GM18498 (cell line): ENCODE measurements at regions not wholly inside any gene's neighbourhood (a gene's known extent, or its start where the extent isn't known, plus 50 kb on each side); places are given as distances from the start of the nearest gene placed in this dataset.
"Not testable (repeated sequence)": the region's sequence is repeated elsewhere in the genome, so short reads cannot be mapped to it uniquely, and the experiment has no call there.

Experiments used
- ATAC-seq: cut with Tn5 transposase; IDR thresholded peaks from one replicate; pipeline ENCODE4 v1.9.1; 2021; ENCODE audit warnings: mild to moderate bottlenecking, moderate library complexity; ENCODE audit not compliant: unreplicated experiment

DNA sequence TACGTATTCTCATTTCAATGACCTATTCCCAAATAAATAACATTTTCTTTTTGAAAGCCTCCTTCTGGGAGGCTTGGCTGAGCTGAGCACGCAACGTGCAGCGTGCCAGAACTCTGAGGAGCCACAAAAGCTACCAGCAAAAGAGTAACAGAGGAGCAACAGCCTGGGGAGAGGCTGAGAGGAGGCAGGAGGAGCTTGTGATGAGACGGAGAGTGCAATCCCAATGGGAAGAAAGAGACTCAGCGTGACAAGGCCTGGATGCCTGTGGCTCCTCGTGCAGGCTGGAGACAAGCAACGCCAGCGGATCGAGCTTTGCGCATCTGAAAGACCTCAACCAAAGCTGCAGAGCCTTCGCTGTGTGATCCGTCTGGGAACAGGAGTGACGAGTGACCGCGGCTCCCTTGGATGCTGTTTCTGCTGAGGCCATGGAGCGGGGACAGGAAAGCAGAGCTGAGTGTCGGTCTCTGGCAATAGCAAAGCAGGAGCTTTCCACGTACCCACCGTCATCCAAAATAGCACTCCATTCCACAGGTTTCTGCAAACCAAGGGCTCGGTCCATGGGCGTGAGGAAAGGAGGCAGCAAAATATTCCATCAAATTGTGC lies 171.7 kb upstream of the PFKP start:
- ATAC-seq, result no peak

DNA sequence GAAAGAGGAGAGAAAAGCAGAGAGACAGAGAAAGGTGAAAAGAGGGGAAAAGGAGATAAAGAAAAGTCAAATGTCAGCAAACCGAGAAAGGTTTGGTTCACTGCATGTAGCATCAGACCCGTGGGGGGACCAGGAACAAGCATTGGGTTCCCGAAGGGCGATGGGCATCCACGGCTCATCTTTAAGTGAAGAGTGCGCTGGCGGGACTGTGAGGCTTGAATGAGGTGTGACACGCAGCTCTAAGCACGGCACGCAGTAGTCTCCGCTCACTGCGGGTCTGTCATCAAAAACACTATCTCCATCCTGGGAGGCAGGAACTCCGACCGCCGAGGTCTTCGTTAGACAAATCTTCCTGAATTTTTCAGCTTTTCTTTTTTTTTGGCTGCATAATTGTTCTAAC lies 173.4 kb upstream of the PFKP start:
- ATAC-seq, result no peak

DNA sequence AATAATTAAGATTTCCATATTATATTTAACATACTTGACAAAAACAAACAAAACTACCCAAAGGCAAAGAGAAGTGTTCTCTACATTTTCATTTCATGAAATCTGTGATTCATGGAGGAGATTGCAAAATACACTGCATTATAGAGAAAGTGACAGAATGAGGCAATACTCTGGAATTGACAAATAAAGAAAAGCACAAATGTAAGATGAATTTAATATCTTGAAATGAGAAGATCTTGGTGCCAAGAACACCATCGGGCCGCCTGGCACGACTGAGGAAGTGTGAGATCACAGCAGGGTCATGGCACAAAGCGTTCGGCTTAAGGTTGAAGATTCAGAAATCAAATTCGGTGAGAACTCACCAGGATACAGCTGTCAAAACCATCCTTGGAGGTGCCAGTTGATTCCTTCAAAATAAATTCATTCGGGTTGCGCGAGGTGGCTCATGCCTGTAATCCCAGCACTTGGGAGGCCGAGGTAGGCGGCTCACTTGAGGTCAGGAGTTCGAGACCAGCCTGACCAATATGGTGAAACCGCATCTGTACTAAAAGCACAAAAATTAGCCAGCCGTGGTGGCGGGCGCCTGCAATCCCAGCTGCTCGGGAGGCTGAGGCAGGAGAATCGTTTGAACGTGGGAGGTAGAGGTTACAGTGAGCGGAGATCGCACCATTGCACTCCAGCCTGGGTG lies 174.0 kb upstream of the PFKP start:
- no peak for ATAC-seq

DNA sequence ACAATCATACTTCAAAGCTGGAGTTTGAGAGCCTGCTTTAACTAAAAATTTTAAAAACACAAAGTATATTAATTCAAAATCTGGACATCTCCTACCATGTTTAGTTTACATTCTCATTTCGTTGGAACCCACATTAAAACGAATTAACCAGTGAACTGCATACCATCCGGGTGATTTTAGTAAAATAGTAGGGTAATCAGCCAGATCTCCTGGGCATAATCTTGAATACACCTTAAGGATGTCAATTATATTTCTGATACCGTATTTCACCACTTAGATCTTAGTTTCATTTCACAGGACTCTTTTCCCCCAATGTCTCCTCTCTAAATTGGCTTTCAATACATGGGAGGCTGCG lies 175.6 kb upstream of the PFKP start:
- no peak for ATAC-seq

DNA sequence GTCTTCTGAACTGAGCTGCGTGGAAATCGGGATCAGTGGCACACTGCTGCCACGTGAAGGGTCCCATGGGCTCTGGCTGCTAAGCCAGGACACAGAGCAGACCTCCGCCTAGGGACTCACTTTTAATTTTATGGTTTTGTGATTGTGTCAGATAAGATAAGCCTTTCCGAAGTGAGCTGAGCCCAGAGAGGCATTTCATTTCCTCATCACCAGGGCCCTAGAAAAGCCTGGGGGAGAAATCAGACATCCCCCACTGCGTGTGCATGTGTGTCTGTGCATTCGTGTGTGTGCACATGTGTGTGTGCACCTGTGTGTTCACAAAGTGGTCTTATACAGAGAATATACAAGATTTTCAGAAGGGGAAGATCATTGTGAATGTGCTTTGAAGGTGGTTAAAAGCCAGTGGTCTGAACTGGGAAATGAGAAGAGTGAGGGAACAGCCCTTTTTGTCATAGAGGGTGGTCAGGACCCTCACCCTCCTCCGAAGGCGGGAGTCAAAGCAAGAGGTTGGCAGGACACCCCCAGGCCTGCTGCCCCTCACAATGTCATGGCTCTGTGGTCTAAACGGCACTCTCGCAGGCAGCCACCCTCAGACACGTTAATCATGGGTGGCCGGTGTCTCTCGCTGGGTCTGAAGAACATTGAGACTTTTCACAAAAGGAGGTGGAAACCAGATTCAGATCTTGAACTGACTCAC lies 176.1 kb upstream of the PFKP start:
- no peak for ATAC-seq

DNA sequence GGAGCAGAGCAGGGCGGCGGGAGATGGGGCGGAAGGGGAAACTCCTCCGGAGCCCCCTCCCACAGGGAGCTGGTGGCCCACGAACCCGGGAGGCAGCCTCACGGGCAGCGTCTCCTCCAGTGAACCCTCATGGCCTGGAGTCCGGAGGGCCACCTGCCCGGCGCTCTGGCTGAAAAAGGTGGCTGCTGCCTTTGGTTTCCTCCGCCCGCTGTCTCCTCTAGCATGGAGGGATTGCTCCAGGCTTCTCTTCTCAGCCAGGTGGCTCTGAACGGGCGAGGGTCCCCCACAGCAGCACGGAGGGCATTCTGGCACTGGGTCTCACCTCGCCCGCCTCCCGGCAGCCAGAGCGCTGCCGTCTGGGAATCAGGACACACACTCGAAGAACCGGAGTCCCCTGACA lies 177.3 kb upstream of the PFKP start:
- ATAC-seq, result no peak

DNA sequence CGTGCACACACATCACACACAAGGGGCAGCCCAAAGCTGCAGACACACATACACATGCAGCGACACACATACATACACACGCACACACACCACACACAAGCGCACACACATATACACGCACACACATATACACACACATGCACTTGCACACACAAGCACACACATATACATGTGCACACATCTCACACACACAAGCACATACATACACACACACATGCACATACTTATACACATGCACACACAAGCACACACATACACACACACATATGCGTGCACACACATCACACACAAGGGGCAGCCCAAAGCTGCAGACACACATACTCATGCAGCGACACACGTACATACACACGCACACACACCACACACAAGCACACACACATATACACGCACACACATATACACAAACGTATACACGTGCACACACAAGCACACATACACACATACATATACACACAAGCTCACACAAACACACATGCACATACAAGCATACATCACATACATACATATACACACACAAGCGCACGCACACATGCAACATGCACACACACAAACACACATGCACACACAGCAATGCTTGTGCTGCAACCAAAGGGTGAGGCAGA lies 178.8 kb upstream of the PFKP start:
- no peak for ATAC-seq

DNA sequence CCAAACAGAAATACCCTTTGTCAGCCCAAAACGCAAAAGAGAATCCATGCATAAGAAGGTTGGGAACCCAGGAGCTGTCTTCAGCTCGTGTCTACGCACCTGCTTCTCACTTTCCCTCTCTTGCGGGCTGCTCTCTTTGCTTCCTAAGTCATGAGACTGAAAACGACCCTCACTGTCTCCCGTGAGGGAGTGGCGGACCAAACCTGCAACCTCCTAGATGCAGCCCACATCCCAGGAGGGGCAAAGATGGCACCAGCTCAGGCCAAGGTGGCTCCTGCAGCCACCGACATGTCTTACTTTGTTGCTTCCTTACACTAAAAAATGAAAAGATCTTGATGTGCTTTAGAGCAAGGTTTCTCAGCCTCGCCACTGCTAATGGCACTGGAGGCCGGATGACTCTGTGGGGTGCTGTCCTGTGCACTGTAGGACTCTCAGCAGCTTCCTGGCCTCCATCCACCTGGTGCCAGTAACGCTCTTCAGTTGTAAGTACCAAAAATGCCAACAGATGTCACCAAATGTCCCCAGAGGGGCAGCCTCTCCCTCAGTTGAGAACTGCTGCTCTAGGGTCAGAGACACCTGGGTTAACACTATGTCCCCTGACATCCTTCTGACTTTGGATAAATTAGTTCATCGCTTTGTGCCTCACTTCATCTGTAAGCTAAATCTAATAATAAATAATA lies 179.8 kb upstream of the PFKP start:
- no peak for ATAC-seq

DNA sequence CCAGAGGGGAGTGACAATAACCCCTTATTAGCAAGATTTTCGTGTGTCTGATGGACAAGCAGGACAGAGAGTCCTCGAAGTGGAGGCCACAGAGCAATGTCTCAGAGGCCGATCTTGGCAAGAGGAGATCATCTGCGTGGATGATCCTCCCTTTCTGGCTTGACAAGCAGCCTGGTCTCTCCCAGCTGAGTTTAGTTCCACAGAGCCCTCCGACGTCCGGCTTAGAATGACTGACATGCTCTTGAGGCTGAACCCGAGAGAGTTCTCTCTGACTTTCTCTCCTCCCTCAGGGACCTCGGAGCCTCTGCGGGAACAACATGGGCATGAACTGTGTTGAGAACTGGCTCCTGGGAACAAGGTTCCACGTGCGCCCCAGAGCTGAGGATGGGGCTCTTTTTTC lies 180.7 kb upstream of the PFKP start:
- no peak for ATAC-seq

DNA sequence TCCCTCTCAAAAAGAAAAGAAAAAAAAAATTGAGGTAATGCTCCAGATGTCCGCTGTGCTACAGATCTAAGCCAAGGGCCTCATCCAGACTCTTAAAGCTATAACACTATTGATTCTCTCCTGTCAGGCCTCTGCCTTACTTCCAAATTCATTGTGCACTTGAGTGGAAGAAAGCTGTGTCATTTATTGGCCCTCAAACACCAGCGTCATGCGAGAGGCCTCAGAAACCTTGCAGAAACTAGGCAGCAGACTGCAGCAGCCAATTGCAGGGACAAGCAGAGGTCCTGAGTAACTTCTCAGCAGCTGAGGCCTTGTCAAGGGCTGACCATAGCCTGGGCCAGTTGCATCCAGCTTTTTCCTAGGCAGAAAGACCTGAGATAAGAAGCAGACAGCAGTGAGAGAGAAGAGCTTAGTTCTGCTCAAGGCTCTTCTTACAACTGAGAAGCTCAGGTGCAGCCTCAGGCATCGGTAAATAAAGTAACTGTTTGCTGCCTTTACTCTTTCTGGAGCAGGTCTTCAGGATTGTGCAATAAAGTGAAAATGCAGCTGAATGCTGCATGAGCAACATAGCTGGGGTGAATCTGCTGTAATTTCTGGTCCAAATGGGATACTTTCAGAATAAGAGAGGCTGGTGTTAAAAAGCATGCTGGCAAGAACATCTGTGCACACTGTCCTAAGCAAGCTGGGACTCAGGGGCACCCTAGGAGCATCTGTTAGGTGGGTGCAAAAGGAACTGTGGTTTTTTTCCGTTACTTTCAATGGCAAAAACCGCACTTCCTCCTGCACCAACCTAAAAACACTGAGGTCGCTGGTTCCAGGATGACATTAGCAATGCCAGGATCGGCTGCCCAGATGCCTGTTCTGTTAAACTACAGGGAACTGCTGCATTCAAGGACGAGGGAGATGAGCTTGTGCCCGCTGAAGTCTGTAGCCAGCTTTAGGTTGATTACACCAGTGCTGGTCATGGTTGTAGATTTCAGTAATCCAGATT lies 181.8 kb upstream of the PFKP start:
- ATAC-seq, result no peak

DNA sequence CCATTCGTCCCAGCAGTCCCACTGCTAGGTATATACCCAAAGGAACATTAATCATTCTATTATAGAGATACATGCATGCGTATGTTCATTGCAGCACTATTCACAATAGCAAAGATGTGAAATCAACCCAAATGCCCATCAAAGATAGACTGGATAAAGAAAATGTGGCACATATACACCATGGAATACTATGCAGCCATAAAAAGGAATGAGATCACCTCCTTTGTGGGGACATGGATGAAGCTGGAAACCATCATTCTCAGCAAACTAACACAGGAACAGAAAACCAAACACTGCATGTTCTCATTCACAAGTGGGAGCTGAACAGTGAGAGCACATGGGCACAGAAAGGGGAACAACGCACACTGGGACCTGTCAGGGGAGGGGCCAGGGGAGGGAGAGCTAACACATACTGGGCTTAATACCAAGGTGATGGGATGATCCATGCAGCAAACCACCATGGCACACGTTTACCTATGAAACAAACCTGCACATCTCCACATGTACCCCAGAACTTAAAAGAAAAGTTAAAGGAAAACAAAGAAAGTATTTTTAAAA lies 183.3 kb upstream of the PFKP start:
- not testable (repeated sequence) for ATAC-seq

DNA sequence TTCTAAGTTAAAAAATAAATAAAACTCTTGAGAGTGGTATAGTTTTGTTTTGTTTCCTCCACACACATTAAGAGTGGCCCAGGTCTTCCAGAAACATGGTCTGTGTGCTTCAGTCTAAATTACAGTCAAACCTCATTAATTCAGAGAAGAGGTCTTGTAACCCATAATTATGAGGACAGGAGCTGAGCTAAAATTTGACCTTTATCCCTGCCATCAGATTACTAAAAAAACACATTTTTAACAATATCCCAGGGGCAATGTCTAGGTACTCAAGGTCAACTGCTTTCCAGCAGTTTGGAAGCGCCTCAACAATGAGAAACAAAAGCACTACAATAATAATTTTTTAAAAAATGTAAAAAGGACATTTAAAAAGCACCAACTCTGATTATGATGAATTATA lies 184.1 kb upstream of the PFKP start:
- ATAC-seq, result no peak

DNA sequence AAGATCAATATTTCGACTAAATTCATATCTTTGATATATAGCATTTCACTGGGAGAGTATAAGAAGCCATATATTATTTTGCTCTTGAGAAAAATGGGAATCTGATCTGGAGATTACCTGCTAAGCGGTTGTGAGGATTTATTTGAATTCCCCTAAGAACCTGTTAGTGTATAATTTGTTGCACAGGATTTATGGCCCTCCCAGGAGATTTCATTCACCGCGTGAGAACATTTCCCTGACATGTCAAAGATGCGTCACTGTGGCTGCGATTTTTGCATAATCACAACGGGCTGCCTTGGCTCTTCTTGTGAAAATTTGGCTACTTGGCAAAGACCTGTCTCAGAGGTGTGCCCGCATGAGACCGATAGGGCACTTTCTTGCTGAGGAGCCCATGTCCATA lies 184.7 kb upstream of the PFKP start:
- ATAC-seq, result no peak

DNA sequence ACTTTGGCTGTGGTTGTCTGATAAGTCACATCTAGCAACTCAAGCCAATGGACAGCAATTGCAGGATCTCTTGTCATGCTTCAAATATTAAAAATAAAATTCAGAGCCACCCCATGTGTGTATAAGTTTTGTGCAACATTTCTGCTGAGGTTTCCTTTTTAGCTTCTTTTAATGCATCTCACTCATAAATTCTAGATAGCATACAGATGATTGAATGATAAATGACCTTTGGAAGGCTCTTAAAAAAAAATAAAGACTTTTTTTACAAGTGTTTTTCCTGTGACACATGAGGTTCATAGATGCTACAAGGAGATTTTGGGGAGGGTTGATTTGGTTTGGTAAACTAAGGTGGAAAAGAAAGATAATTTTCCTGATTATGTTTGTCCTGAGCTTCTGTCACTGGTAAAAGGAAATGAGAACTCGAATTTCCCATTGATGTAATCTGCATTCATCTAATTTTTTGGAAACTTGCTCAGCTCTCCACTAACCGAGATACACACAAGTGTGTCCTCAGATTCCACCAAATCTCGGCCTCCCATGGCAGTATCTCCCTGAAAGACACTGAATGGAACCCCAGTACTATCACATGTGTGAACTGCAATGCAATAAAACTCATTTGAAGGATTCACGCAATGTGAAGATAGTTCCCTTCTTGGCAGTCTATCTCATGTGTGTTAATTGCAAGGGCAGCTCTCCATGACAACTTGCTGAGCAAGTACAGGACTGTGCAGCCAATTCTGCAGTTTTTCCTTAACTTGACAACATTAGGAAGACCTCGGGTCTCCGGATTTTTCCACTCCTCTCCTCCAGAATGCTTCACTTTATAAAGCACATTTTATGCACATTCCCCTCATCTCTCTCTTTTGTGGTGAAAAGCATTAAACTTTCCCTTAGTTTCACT lies 185.4 kb upstream of the PFKP start:
- ATAC-seq, result no peak

DNA sequence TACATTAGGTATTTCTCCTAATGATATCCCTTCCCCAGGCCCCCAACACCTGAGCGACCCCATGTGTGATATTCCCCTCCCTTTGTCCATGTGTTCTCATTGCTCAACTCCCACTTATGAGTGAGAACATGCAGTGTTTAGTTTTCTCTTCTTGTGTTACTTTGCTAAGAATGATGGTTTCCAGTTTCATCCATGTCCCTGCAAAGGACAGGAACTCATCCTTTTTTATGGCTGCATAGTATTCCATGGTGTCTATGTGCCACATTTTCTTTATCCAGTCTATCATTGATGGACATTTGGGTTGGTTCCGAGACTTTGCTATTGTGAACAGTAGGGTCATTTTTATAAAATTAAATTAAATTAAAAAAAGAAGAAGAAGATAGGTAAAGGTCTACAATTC lies 187.3 kb upstream of the PFKP start:
- not testable (repeated sequence) for ATAC-seq

DNA sequence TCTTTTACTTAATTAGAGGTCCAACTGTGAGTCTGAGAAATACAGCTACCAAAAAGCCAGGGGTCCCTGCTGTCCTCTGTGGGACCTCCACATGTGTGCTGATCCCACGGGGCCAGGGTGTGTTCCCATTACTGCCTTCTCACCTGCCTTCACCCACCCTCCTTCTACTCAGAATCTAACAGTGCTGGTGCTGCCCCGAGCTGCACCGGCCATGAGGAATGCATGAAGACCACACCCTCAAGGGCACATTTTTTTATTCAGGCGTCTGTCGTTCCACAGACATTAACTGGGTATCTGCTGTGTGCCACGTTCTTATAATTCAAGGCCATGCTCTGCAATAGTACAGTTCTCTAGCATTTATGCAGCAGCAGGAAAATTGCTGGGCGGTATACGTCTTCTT lies 188.5 kb upstream of the PFKP start:
- ATAC-seq, result no peak

DNA sequence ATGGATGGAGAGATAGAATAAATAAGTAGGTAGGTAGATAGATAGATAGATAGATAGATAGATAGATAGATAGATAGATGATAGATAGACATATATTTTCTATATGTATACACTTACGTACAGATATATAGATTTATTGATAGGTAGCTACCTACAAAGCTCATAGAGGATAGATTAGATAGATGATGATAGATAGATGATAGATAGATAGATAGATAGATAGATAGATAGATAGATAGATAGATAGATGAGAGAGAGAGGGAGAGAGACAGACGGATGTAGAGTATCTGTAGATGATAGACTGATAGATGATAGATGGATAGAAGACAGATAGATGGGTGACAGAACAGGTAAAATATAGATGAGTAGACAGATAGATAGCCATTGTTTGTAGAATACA lies 191.3 kb upstream of the PFKP start:
- no peak for ATAC-seq

DNA sequence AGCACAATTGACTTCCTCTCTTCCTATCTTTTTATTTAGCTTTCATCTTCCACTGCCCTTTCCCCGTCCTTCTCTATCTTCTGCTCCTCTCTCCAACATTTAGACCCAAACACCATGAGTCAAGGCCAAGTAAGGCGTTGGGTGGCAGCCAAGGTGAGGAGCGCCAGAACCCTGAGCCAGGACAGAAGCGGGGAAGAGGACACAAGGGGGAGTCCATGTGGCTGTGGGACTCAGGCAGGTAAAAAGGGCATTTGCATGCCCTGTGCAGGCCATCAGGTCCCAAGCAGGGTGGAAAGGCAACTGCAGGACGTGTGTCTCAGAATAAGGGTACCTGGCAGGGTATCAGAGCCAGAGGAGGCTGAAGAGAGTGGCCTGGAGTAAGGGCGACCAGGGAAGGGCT lies 192.4 kb upstream of the PFKP start:
- ATAC-seq, result no peak

DNA sequence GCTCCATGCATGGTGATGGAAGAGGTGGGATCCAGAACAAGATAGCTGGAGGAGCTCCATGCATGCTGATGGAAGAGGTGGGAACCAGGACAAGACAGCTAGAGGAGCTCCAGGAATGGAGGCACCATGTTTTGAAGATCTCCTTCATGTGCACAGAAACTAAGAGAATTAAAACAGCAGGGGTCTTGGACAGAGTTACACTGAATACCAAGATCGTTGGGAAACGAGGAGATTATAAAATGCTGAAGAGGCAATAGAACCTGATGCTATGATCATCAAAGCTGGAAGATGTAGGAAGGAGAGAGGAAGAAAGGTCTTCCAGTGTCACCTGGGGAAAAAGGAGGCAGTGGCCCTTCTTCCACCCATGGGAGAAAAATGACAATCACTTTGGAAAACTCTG lies 193.6 kb upstream of the PFKP start:
- ATAC-seq, result no peak
